ENCODE measurements at regions not wholly inside any gene's neighbourhood (a gene's known extent, or its start where the extent isn't known, plus 50 kb on each side); places are given as distances from the start of the nearest gene placed in this dataset.

- TF ChIP-seq, protein P1, sequence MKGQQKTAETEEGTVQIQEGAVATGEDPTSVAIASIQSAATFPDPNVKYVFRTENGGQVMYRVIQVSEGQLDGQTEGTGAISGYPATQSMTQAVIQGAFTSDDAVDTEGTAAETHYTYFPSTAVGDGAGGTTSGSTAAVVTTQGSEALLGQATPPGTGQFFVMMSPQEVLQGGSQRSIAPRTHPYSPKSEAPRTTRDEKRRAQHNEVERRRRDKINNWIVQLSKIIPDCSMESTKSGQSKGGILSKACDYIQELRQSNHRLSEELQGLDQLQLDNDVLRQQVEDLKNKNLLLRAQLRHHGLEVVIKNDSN (IDR thresholded peaks at IDR 0.05; ENCODE audit: borderline replicate concordance, low read depth), result no peak
- no peak for TF ChIP-seq TCF12 (IDR thresholded peaks at IDR 0.05)
These were observed 223.8 kb downstream of the DACT1 start (continued) for GRCh38 chr14:58861586-58861985.

GRCh38 chr14:58862416-58863160 is 224.8 kb downstream of the DACT1 start:
- TF ChIP-seq ELF1 (IDR thresholded peaks at IDR 0.05), result no peak
- TF ChIP-seq TCF12 (IDR thresholded peaks at IDR 0.05), result no peak
- TF ChIP-seq, protein P2, sequence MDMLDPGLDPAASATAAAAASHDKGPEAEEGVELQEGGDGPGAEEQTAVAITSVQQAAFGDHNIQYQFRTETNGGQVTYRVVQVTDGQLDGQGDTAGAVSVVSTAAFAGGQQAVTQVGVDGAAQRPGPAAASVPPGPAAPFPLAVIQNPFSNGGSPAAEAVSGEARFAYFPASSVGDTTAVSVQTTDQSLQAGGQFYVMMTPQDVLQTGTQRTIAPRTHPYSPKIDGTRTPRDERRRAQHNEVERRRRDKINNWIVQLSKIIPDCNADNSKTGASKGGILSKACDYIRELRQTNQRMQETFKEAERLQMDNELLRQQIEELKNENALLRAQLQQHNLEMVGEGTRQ (IDR thresholded peaks at IDR 0.05; ENCODE audit: borderline replicate concordance, low read depth, low read length), result no peak
- no peak for TF ChIP-seq FOXM1 (IDR thresholded peaks at IDR 0.05; ENCODE audit: low read depth)
- TF ChIP-seq SMC3 (IDR thresholded peaks at IDR 0.05; ENCODE audit: low read depth, low read length), result no peak
- no peak for TF ChIP-seq NFIC (IDR thresholded peaks at IDR 0.05; ENCODE audit: borderline replicate concordance)
- no peak for TF ChIP-seq EZH2phosphoT487 (IDR thresholded peaks at IDR 0.05; ENCODE audit: borderline replicate concordance, low read depth)
- TF ChIP-seq RAD21 (IDR thresholded peaks at IDR 0.05; ENCODE audit: low read length), result no peak
- TF ChIP-seq, protein P1 (IDR thresholded peaks at IDR 0.05; ENCODE audit: borderline replicate concordance, low read depth), result no peak
- no peak for TF ChIP-seq SIN3A (IDR thresholded peaks at IDR 0.05; ENCODE audit: borderline replicate concordance, low read depth, low read length)
- TF ChIP-seq RXRA (IDR thresholded peaks at IDR 0.05; ENCODE audit: borderline replicate concordance, low read depth), result no peak
- no peak for TF ChIP-seq MEF2A (IDR thresholded peaks at IDR 0.05; ENCODE audit: borderline replicate concordance, low read depth)
- no peak for TF ChIP-seq CTCF (IDR thresholded peaks at IDR 0.05)
- TF ChIP-seq, protein P3, sequence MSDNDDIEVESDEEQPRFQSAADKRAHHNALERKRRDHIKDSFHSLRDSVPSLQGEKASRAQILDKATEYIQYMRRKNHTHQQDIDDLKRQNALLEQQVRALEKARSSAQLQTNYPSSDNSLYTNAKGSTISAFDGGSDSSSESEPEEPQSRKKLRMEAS (IDR thresholded peaks at IDR 0.05; ENCODE audit: low read depth), result no peak
- no peak for TF ChIP-seq FOXJ3 (CRISPR knock-in tag; IDR thresholded peaks at IDR 0.05)
- no peak for TF ChIP-seq CHD2 (IDR thresholded peaks at IDR 0.05; ENCODE audit: low read length, partially characterized antibody)
- no peak for TF ChIP-seq MXI1 (IDR thresholded peaks at IDR 0.05; ENCODE audit: low read depth, low read length)
- no peak for TF ChIP-seq POLR2AphosphoS5 (IDR thresholded peaks at IDR 0.05; ENCODE audit: low read depth, low read length)
- no peak for TF ChIP-seq GABPA (IDR thresholded peaks at IDR 0.05; ENCODE audit: low read depth)
- no peak for TF ChIP-seq IRF3 (IDR thresholded peaks at IDR 0.05; ENCODE audit: low read depth, low read length)
- Histone ChIP-seq H3K4me2 (no peak overlapping the region), H3K4me1 (ENCODE audit: control insufficient read depth in 1 of 2, insufficient read depth in 2 of 2, low read depth in 1 of 2, low read length in 1 of 2) (peaks cover 12 to 14% of the 10 kb centered on the region in 2 experiments; a peak in 3 of 4 replicates), H3K27me3 (ENCODE audit: insufficient read depth) (no peaks in the 10 kb centered on the region), H3K36me3 (replicated peaks in 1 of 2; ENCODE audit: control insufficient read depth in 1 of 2, insufficient read depth in 2 of 2, low read length in 1 of 2) (no peaks in the 10 kb centered on the region), H3F3A (replicated peaks; ENCODE audit: insufficient read depth) (peaks cover 24% of the 10 kb centered on the region), H3K79me2 (ENCODE audit: insufficient read depth) (no peaks in the 10 kb centered on the region), H4K20me1 (ENCODE audit: insufficient read depth) (no peaks in the 10 kb centered on the region), H3K9ac (no peak overlapping the region), H2AFZ (ENCODE audit: low read depth) (no peak overlapping the region), H3K4me3 (ENCODE audit: low read depth in 2 of 2, low read length in 1 of 2) (no peak overlapping the region), H3K9me2 (no peaks in the 10 kb centered on the region), H3K9me3 (no peaks in the 10 kb centered on the region), H3K27ac (ENCODE audit: low read depth in 2 of 2, low read length in 1 of 2) (no peak overlapping the region)
- no peak for DNase-seq
- 76% methylated on average over 2 of the region's 2 CpGs for WGBS (ENCODE audit: low lambda C conversion rate)
- CTCF ChIA-PET, result interaction anchor here (1.2 kb wide), 1 partner anchor 223 kb away, joined by 4 read pairs; no protein-coding TSS in a partner anchor
- POLR2A ChIA-PET, result no interaction called here
